ENCODE measurements at regions not wholly inside any gene's neighbourhood (a gene's known extent, or its start where the extent isn't known, plus 50 kb on each side); places are given as distances from the start of the nearest gene placed in this dataset.

GRCh38 chr7:13235436-13235835, 548.0 kb downstream of the ARL4A start:
- Mint-ChIP-seq H3K36me3 (ENCODE audit: unreplicated experiment) (no peaks in the 10 kb centered on the region), H3K27ac (ENCODE audit: unreplicated experiment) (peak overlapping the region; percentile 82), H3K4me1 (ENCODE audit: low read depth, unreplicated experiment) (peaks cover 37% of the 10 kb centered on the region), H3K27me3 (ENCODE audit: unreplicated experiment) (peaks cover 4% of the 10 kb centered on the region), H3K4me3 (ENCODE audit: unreplicated experiment) (peak overlapping the region; percentile 80), H3K9me3 (ENCODE audit: unreplicated experiment) (no peaks in the 10 kb centered on the region)
- no peak for TF ChIP-seq CTCF (IDR thresholded peaks at IDR 0.05; ENCODE audit: partially characterized antibody, unreplicated experiment)
- no peak for DNase-seq

GRCh38 chr7:13236026-13236425, 548.6 kb downstream of the ARL4A start:
- DNase-seq = no peak
- TF ChIP-seq CTCF (IDR thresholded peaks at IDR 0.05; ENCODE audit: partially characterized antibody, unreplicated experiment) = no peak
- Mint-ChIP-seq H3K27me3 (ENCODE audit: unreplicated experiment) (peaks cover 4% of the 10 kb centered on the region), H3K9me3 (ENCODE audit: unreplicated experiment) (no peaks in the 10 kb centered on the region), H3K4me3 (ENCODE audit: unreplicated experiment) (peak overlapping the region; percentile 80), H3K27ac (ENCODE audit: unreplicated experiment) (peak overlapping the region; percentile 82), H3K4me1 (ENCODE audit: low read depth, unreplicated experiment) (peaks cover 34% of the 10 kb centered on the region), H3K36me3 (ENCODE audit: unreplicated experiment) (no peaks in the 10 kb centered on the region)

GRCh38 chr7:13240349-13240748, 552.9 kb downstream of the ARL4A start:
- Mint-ChIP-seq H3K27me3 (ENCODE audit: unreplicated experiment) (no peaks in the 10 kb centered on the region), H3K27ac (ENCODE audit: unreplicated experiment) (no peak overlapping the region), H3K4me1 (ENCODE audit: low read depth, unreplicated experiment) (peaks cover 15% of the 10 kb centered on the region), H3K36me3 (ENCODE audit: unreplicated experiment) (no peaks in the 10 kb centered on the region), H3K4me3 (ENCODE audit: unreplicated experiment) (no peak overlapping the region), H3K9me3 (ENCODE audit: unreplicated experiment) (no peaks in the 10 kb centered on the region)
- TF ChIP-seq CTCF (IDR thresholded peaks at IDR 0.05; ENCODE audit: partially characterized antibody, unreplicated experiment) = no peak
- DNase-seq = no peak

- Mint-ChIP-seq H3K27ac (ENCODE audit: unreplicated experiment) (no peak overlapping the region), H3K4me1 (ENCODE audit: low read depth, unreplicated experiment) (peaks cover 6% of the 10 kb centered on the region), H3K27me3 (ENCODE audit: unreplicated experiment) (no peaks in the 10 kb centered on the region), H3K4me3 (ENCODE audit: unreplicated experiment) (no peak overlapping the region), H3K9me3 (ENCODE audit: unreplicated experiment) (no peaks in the 10 kb centered on the region), H3K36me3 (ENCODE audit: unreplicated experiment) (no peaks in the 10 kb centered on the region)
- no peak for DNase-seq
- no peak for TF ChIP-seq CTCF (IDR thresholded peaks at IDR 0.05; ENCODE audit: partially characterized antibody, unreplicated experiment)
Observed at GRCh38 chr7:13241416-13241815, 554.0 kb downstream of the ARL4A start.

GRCh38 chr7:13257661-13258060, 570.2 kb downstream of the ARL4A start:
- H3K36me3 Mint-ChIP-seq (ENCODE audit: unreplicated experiment) = no peaks in the 10 kb centered on the region
- no peaks in the 10 kb centered on the region for H3K9me3 Mint-ChIP-seq (ENCODE audit: unreplicated experiment)
- H3K27ac Mint-ChIP-seq (ENCODE audit: unreplicated experiment) = no peak overlapping the region
- TF ChIP-seq CTCF (IDR thresholded peaks at IDR 0.05; ENCODE audit: partially characterized antibody, unreplicated experiment) = no peak
- peaks cover 5% of the 10 kb centered on the region for H3K4me1 Mint-ChIP-seq (ENCODE audit: low read depth, unreplicated experiment)
- H3K4me3 Mint-ChIP-seq (ENCODE audit: unreplicated experiment) = no peak overlapping the region
- no peak for DNase-seq
- no peaks in the 10 kb centered on the region for H3K27me3 Mint-ChIP-seq (ENCODE audit: unreplicated experiment)
